CD4-positive, alpha-beta memory T cell (primary cell): ENCODE measurements at regions not wholly inside any gene's neighbourhood (a gene's known extent, or its start where the extent isn't known, plus 50 kb on each side); places are given as distances from the start of the nearest gene placed in this dataset.

Experiments used
- CTCF ChIA-PET: fragments of 350-600 bp; sonication (Branson Sonifier 250); formaldehyde crosslinking; loops from one replicate; lab custom pipeline; 2021; ENCODE audit warnings: inconsistent platforms; ENCODE audit not compliant: partially characterized antibody; lab: Charles Lee
- POLR2A ChIA-PET: fragments of 350-600 bp; sonication (Branson Sonifier 250); formaldehyde crosslinking; loops from one replicate; lab custom pipeline; 2021; ENCODE audit not compliant: partially characterized antibody; lab: Charles Lee
- DNase-seq, 5 donors: peaks; one replicate each; pipeline versions ENCODE4 v3.0.0 to v3.0.0-alpha.2; 2020 to 2022; ENCODE audit warnings: mixed read lengths in 1 of 5
- H3K27ac ChIP-seq: one replicate; pipeline ENCODE4 v1.7.0; 2013; ENCODE audit warnings: low read depth, low read length
- H3K27me3 ChIP-seq: 2 replicates; pipeline ENCODE4 v1.7.0; 2013; ENCODE audit warnings: mild to moderate bottlenecking, low read length, moderate library complexity; ENCODE audit not compliant: insufficient read depth
- H3K36me3 ChIP-seq: 2 replicates; pipeline ENCODE4 v1.7.0; 2013; ENCODE audit warnings: mild to moderate bottlenecking, low read length, moderate library complexity; ENCODE audit not compliant: insufficient read depth
- H3K4me1 ChIP-seq: 2 replicates; pipeline ENCODE4 v1.7.0; 2013; ENCODE audit warnings: mild to moderate bottlenecking, low read length, moderate library complexity; ENCODE audit not compliant: insufficient read depth
- H3K4me3 ChIP-seq, 2 donors: one replicate each; pipeline ENCODE4 v1.7.0; 2013; ENCODE audit warnings: low read length in 2 of 2, mild to moderate bottlenecking in 1 of 2
- H3K9me3 ChIP-seq, 2 donors: one replicate each; pipeline ENCODE4 v1.7.0; 2013; ENCODE audit warnings: low read length in 2 of 2, control low read depth in 1 of 2; ENCODE audit not compliant: control insufficient read depth in 1 of 2
- H3K27ac Mint-ChIP-seq, 7 donors: one replicate each; pipeline ENCODE4 v1.8.0; 2020 to 2021; ENCODE audit warnings: mixed read lengths in 7 of 7, mild to moderate bottlenecking in 6 of 7, inconsistent platforms in 3 of 7, moderate library complexity in 3 of 7
- H3K27me3 Mint-ChIP-seq, 2 donors: one replicate each; pipeline ENCODE4 v1.8.0; 2020 to 2021; ENCODE audit warnings: mixed read lengths in 2 of 2
- H3K36me3 Mint-ChIP-seq, 2 donors: one replicate each; pipeline ENCODE4 v1.8.0; 2020 to 2021; ENCODE audit warnings: mixed read lengths in 2 of 2, inconsistent platforms in 1 of 2, mild to moderate bottlenecking in 1 of 2
- H3K4me1 Mint-ChIP-seq, 4 donors: one replicate each; pipeline ENCODE4 v1.8.0; 2020 to 2021; ENCODE audit warnings: mixed read lengths in 4 of 4, mild to moderate bottlenecking in 1 of 4
- H3K4me3 Mint-ChIP-seq, 8 donors: one replicate each; pipeline ENCODE4 v1.8.0; 2020 to 2021; ENCODE audit warnings: mixed read lengths in 8 of 8, mild to moderate bottlenecking in 7 of 8, moderate library complexity in 6 of 8, inconsistent platforms in 3 of 8
- H3K9me3 Mint-ChIP-seq, 8 donors: one replicate each; pipeline ENCODE4 v1.8.0; 2020 to 2021; ENCODE audit warnings: mixed read lengths in 8 of 8, mild to moderate bottlenecking in 5 of 8, inconsistent platforms in 3 of 8, moderate library complexity in 1 of 8
- intact Hi-C: fragments of 100-400 bp; cut with micrococcal nuclease; formaldehyde crosslinking; loops from one replicate; pipeline ENCODE4 v1.15.1; 2023

- H3K27ac ChIP-seq: no peak overlapping the region
- ChIA-PET POLR2A (interaction anchor here (0.7 to 1.1 kb wide), 3 partner anchors 12 to 499 kb away, joined by 3 to 5 read pairs (median 4); no protein-coding TSS in a partner anchor), CTCF (no interaction called here)
- no peaks in the 10 kb centered on the region for H3K27me3 ChIP-seq
- Mint-ChIP-seq H3K9me3 (no peaks in the 10 kb centered on the region), H3K27me3 (no peaks in the 10 kb centered on the region), H3K27ac (peak overlapping the region; percentile 42 to 81 (median 64)), H3K36me3 (no peaks in the 10 kb centered on the region), H3K4me3 (peak overlapping the region in 6 of 8 donors; percentile 26 to 55 (median 44)), H3K4me1 (peaks cover 26 to 57% (median 43%) of the 10 kb centered on the region in 4 donors)
- H3K36me3 ChIP-seq: no peaks in the 10 kb centered on the region
- intact Hi-C loops: no loop called here
- peak in 1 of 5 donors; percentile 39 for DNase-seq
- no peak overlapping the region for H3K4me3 ChIP-seq
- H3K4me1 ChIP-seq: peaks cover 25% of the 10 kb centered on the region
- H3K9me3 ChIP-seq: no peaks in the 10 kb centered on the region
Observed at GRCh38 chr14:65303190-65303898, 109.2 kb upstream of the FUT8 start.

DNA sequence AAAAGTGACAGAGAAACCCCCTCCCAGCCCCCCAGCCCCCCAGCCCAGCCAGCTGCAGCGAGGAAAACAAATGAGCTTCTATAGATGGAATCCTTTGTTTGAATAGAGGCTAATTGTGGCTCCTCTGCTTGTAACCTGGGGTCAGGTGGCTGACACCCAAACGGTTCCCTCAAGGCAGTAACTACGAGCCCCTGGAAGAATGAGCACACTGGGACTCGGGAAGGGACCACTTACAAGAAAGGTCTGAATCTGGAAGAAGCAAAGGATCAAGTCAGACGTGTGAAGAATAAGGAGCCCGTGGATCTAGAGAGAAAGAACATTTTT is 108.7 kb upstream of the FUT8 start:
- H3K4me1 Mint-ChIP-seq: peaks cover 26 to 57% (median 43%) of the 10 kb centered on the region in 4 donors
- Histone ChIP-seq H3K4me1 (peaks cover 25% of the 10 kb centered on the region), H3K36me3 (no peaks in the 10 kb centered on the region), H3K27ac (no peak overlapping the region), H3K27me3 (no peaks in the 10 kb centered on the region), H3K9me3 (no peaks in the 10 kb centered on the region), H3K4me3 (no peak overlapping the region)
- no peaks in the 10 kb centered on the region for H3K9me3 Mint-ChIP-seq
- CTCF ChIA-PET: no interaction called here
- POLR2A ChIA-PET: interaction anchor here (0.6 to 1.1 kb wide), 3 partner anchors 12 to 108 kb away, joined by 3 to 5 read pairs (median 4); no protein-coding TSS in a partner anchor
- DNase-seq: no peak
- peak overlapping the region in 6 of 7 donors; percentile 20 to 79 (median 58) for H3K27ac Mint-ChIP-seq
- peak overlapping the region in 2 of 8 donors; percentile 21 to 26 for H3K4me3 Mint-ChIP-seq
- intact Hi-C loops: no loop called here
- no peaks in the 10 kb centered on the region for H3K36me3 Mint-ChIP-seq
- H3K27me3 Mint-ChIP-seq: no peaks in the 10 kb centered on the region

GRCh38 chr14:65304239-65304638 is 108.3 kb upstream of the FUT8 start:
- no peaks in the 10 kb centered on the region for H3K9me3 Mint-ChIP-seq
- H3K4me1 ChIP-seq: peaks cover 25% of the 10 kb centered on the region
- H3K4me1 Mint-ChIP-seq: peaks cover 26 to 57% (median 43%) of the 10 kb centered on the region in 4 donors
- no peaks in the 10 kb centered on the region for H3K36me3 Mint-ChIP-seq
- DNase-seq: no peak
- ChIA-PET CTCF (interaction anchor here (1.1 kb wide), 1 partner anchor 16 kb away, joined by 3 read pairs; no protein-coding TSS in a partner anchor), POLR2A (interaction anchor here (0.6 to 1.1 kb wide), 3 partner anchors 12 to 107 kb away, joined by 3 to 5 read pairs (median 4); no protein-coding TSS in a partner anchor)
- peak overlapping the region in 3 of 8 donors; percentile 12 to 48 (median 22) for H3K4me3 Mint-ChIP-seq
- H3K27me3 Mint-ChIP-seq: no peaks in the 10 kb centered on the region
- no peaks in the 10 kb centered on the region for H3K27me3 ChIP-seq
- peak overlapping the region in 6 of 7 donors; percentile 36 to 79 (median 64) for H3K27ac Mint-ChIP-seq
- no peak overlapping the region for H3K27ac ChIP-seq
- intact Hi-C loops: no loop called here
- no peak overlapping the region for H3K4me3 ChIP-seq
- no peaks in the 10 kb centered on the region for H3K9me3 ChIP-seq
- H3K36me3 ChIP-seq: no peaks in the 10 kb centered on the region

GRCh38 chr14:65304963-65305362 is 107.6 kb upstream of the FUT8 start:
- ChIA-PET CTCF (interaction anchor here (1.1 to 1.3 kb wide), 2 partner anchors 15 to 107 kb away, joined by 3 to 4 read pairs; no protein-coding TSS in a partner anchor), POLR2A (interaction anchor here (1.1 kb wide), 1 partner anchor 17 kb away, joined by 3 read pairs; no protein-coding TSS in a partner anchor)
- no peaks in the 10 kb centered on the region for H3K9me3 Mint-ChIP-seq
- Histone ChIP-seq H3K27ac (no peak overlapping the region), H3K36me3 (no peaks in the 10 kb centered on the region), H3K27me3 (no peaks in the 10 kb centered on the region), H3K4me1 (peaks cover 25% of the 10 kb centered on the region), H3K4me3 (no peak overlapping the region), H3K9me3 (no peaks in the 10 kb centered on the region)
- intact Hi-C loops: no loop called here
- peak overlapping the region in 4 of 7 donors; percentile 25 to 67 (median 50) for H3K27ac Mint-ChIP-seq
- H3K27me3 Mint-ChIP-seq: no peaks in the 10 kb centered on the region
- peak overlapping the region in 3 of 8 donors; percentile 4 to 62 (median 33) for H3K4me3 Mint-ChIP-seq
- peaks cover 25 to 52% (median 40%) of the 10 kb centered on the region in 4 donors for H3K4me1 Mint-ChIP-seq
- no peaks in the 10 kb centered on the region for H3K36me3 Mint-ChIP-seq
- DNase-seq: no peak

DNA sequence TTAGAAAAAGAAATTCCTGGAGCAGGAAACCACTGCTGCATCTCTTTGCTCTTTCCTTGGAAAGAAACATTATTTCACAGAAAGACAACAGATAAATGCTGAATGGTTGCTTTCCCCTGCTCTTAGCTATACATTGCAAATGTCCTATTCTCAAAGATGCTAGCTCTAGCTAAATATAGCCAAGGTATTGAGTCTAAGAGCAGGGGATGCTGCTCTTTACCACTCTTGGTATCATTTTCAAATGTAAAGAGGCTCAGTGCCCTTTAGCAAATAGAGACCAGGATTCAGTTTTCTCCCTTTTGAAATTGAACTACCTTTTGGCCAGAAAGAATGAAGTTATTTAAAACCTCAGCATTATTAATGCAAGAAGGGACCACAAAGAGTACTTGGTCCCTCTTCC is 104.0 kb upstream of the FUT8 start:
- CTCF ChIA-PET: no interaction called here
- POLR2A ChIA-PET: no interaction called here
- Histone ChIP-seq H3K4me1 (peaks cover 11% of the 10 kb centered on the region), H3K27ac (no peak overlapping the region), H3K27me3 (no peaks in the 10 kb centered on the region), H3K4me3 (no peak overlapping the region), H3K9me3 (no peaks in the 10 kb centered on the region), H3K36me3 (no peaks in the 10 kb centered on the region)
- DNase-seq: no peak
- intact Hi-C loops: no loop called here
- Mint-ChIP-seq H3K9me3 (no peaks in the 10 kb centered on the region), H3K36me3 (no peaks in the 10 kb centered on the region), H3K4me3 (no peak overlapping the region), H3K4me1 (peaks cover 3 to 21% (median 16%) of the 10 kb centered on the region in 4 donors), H3K27ac (no peak overlapping the region), H3K27me3 (no peaks in the 10 kb centered on the region)

GRCh38 chr14:65310568-65310967 is 102.0 kb upstream of the FUT8 start:
- H3K36me3 Mint-ChIP-seq: no peaks in the 10 kb centered on the region
- Histone ChIP-seq H3K9me3 (no peaks in the 10 kb centered on the region), H3K36me3 (no peaks in the 10 kb centered on the region), H3K4me3 (no peak overlapping the region), H3K27me3 (no peaks in the 10 kb centered on the region), H3K4me1 (no peaks in the 10 kb centered on the region), H3K27ac (no peak overlapping the region)
- H3K27me3 Mint-ChIP-seq: no peaks in the 10 kb centered on the region
- ChIA-PET POLR2A (no interaction called here), CTCF (no interaction called here)
- intact Hi-C loops: no loop called here
- DNase-seq: no peak
- no peak overlapping the region for H3K27ac Mint-ChIP-seq
- peaks cover 0 to 4% (median 2%) of the 10 kb centered on the region in 4 donors for H3K4me1 Mint-ChIP-seq
- H3K4me3 Mint-ChIP-seq: no peak overlapping the region
- H3K9me3 Mint-ChIP-seq: no peaks in the 10 kb centered on the region

DNA sequence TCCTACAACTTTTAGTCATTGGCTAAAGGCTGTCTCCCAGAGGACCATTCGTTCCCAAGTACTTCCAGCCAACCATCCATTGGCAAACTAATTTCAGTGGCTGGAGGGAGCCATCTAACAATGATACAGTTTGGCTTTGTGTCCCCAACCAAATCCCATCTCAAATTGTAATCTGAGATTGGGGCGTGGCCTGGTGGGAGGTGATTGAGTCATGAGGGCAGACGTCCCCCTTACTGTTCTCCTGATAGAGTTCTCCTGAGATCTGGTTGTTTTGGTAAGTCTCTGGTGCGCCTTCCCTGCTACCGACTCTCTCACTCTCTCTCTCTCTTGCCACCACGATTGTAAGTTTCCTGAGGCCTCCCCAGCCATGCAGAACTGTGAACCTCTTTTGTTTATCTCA is 99.7 kb upstream of the FUT8 start:
- Mint-ChIP-seq H3K9me3 (no peaks in the 10 kb centered on the region), H3K4me1 (peaks cover 0 to 10% (median 2%) of the 10 kb centered on the region in 4 donors), H3K27ac (no peak overlapping the region), H3K36me3 (no peaks in the 10 kb centered on the region), H3K27me3 (no peaks in the 10 kb centered on the region), H3K4me3 (no peak overlapping the region)
- DNase-seq: no peak
- H3K4me3 ChIP-seq: no peak overlapping the region
- no peak overlapping the region for H3K27ac ChIP-seq
- intact Hi-C loops: no loop called here
- H3K4me1 ChIP-seq: no peaks in the 10 kb centered on the region
- H3K27me3 ChIP-seq: no peaks in the 10 kb centered on the region
- no peaks in the 10 kb centered on the region for H3K36me3 ChIP-seq
- CTCF ChIA-PET: no interaction called here
- POLR2A ChIA-PET: no interaction called here
- peaks cover 0 to 2% of the 10 kb centered on the region in 2 donors for H3K9me3 ChIP-seq
